ENCODE measurements at regions not wholly inside any gene's neighbourhood (a gene's known extent, or its start where the extent isn't known, plus 50 kb on each side); places are given as distances from the start of the nearest gene placed in this dataset.
"Not testable (repeated sequence)": the region's sequence is repeated elsewhere in the genome, so short reads cannot be mapped to it uniquely, and the experiment has no call there.

DNA sequence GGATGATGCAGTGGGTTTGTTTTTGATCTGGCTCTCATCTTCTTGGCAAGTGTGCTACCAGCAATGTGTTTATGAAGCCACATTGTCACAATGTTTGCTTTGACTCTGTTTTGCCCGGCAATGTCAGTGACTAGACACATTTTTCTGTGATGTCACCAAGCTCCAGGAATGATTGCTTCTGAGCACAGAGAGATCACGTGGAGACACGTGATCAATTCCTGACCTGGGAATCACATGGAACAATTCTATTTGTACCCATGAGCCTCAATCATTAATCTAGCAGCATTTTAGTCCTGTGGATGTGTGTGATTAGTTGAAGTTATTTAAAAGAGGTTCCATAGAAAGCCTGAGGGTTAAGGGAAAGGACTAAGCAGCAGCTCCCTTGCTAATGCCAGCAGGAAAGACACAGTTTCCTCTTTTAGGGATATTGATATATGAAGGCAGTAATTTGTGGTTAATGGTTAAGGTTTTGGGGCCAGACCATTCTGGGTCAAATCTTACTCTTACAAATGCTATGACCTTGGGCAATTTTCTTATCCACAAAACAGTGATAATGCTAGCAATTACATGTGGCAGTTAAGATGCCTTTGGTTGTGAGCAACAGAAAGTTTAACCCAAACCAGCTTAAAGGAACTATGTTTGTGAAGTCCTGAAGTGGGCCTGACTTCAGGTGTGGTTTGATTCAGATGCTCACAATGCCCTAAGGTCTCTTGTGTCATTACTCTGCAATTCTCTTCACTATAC, 59.0 kb downstream of the FASLG start:
- peak; percentile 19 for DNase-seq (ENCODE audit: low read depth)

DNA sequence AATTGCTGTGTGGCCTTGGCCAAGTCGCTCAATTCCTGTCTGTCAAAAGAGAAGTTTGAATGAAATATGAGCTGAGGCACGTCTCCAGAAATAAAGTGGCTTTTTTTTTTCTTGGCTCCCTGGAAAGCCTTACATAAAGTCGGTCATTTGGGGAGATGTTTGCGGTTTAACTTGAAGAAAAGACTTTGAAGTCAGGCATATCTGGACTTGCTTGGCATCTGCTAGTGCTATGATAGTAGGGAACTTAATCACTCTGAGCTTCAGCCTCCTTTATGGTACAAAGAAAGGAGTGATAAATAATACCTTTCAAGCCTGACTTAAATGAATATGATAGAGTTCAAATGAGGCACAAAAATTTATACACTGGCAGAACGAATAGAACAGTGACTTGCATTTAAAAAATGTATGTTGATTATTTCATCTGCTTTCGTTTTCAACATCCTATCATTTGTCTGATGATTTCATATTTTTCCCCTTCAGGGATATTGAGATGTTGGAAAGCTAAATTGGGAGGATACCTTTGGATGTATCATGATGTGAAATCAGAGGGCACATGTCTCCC, 60.2 kb downstream of the FASLG start:
- peak; percentile 64 for DNase-seq (ENCODE audit: low read depth)

DNA sequence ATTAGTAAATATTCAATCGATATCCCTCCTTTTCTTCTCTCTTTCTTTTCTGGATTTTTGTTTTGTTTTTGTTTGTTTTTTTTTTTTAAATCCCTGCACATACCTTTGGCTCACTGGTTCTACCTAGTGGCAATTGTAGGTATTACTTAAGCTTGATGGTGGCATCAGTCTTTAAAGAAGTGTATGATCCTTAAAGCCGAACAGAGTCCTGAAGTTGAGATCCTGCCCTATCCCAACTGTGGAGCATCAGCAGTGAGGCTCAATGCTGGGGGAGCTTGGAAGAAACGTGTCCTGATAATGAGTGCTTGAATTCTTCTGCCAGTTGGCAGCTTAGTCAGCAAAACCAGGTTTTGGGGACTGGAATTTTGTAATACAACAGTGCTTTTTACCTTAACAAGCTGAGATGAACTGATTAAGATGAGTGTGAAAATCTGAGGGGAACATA, 60.8 kb downstream of the FASLG start:
- peak; percentile 46 for DNase-seq (ENCODE audit: low read depth)

DNA sequence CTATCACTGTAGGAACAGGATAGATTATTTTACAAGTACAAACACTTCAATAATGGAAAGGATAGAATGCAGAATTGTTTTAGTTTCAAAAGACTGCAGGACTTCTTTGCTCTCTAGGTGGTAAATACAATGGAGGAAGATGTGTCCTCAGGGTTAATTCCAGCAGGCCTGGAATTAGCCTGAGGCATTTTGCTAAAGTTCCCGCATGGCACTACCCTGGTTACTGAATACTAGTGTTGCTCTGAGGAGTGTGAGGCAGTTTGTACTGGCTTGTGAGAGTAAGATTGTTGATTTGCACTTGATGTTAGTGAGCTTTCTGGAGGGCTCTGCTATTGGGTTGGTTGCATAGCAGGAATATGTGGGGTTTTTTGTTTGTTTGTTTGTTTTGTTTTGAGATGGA, 61.4 kb downstream of the FASLG start:
- DNase-seq (ENCODE audit: low read depth), result no peak

DNA sequence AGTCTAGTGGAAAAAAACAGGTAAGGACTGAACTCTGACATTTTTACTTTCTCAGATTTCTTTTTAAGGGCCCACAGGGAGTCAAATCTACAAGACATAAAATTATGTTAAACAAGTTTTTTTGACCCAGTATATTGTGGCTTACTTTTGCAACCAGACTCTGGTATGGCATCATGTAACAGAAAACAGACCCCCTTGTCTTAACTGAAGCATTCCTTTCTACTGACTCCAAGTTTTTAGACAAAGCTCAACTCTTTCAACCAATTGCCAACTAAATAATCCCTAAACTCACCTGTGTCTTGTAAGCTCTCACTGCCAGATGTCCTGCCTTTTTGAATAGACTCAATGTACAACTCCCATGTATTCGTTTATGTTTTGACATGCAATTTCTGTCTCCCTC, 64.3 kb downstream of the FASLG start:
- DNase-seq (ENCODE audit: low read depth), result no peak

DNA sequence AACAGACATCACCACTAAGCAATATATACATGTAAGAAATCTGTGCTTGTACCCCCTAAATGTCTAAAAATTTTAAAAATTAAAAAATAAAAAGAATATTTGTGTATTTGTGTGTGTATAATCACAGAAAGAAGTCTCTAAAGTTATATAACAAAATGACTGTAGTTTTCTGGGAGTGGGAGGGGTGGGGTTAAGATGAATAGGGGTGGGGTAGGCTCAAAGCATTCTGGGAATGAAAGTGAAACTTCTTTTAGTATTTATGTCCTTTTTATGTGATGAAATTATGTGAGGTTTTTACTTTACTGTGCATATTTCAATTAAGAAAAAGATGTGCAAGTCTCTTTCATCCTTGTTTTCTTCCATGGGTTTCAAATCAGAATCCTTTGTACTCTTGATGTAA, 65.3 kb downstream of the FASLG start:
- DNase-seq (ENCODE audit: low read depth), result no peak

DNA sequence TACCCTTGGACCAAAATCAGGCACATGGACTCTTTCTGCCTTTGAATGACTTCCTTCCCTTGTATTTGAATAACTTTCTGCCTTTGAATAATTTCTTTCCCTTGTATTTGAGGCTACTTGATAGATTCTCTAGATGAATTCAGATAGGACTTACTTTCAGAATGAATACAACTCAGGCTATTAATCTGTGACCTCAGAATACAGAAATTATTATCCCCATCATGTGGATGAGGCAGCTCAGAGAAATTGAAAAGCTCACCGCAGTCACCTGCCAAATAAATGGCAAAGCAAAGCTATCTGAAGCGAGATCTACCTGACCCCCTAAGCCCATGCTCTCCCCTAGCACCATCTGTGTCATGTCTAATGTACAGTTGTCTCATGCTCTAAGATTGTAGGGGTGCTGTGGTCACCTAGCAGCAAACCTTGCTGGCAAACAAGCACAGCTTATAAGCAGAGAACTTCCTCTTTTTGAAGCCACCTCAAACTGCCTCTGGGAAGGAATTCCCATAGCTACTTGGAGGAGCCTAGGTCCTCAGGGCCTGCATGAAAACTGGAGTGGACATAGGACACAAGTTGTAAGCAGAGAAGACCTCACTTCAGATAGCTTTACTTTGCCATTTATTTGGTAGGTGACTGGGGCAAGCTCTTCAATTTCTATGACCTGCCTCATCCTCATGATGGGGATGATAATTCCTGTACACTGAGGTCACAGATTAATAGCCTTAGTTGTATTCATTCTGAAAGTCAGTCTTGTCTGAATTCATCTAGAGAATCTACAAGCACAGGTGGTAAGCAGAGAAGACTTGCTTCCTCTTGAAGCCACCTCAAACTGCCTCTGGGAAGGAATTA, 66.1 kb downstream of the FASLG start:
- no peak for DNase-seq (ENCODE audit: low read depth)

DNA sequence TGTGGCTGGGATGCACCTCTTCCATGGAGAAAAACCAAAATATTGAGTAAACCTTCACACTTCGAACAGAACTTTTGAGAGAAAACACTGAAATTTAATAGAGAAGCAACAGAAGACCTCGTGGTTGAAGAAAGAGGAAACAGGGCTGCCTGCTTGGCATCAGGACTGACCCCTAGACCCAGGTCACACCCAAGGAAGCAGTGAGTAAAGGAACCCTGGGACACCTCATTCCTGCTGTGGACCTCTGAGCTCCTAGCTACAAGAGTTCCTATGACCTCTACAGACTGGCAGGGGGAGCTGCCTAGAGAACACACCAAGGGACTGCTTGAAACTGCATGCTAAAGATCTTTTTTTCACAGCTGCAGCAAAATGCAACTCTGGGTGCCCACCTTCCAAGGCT, 67.8 kb downstream of the FASLG start:
- DNase-seq (ENCODE audit: low read depth), result no peak

DNA sequence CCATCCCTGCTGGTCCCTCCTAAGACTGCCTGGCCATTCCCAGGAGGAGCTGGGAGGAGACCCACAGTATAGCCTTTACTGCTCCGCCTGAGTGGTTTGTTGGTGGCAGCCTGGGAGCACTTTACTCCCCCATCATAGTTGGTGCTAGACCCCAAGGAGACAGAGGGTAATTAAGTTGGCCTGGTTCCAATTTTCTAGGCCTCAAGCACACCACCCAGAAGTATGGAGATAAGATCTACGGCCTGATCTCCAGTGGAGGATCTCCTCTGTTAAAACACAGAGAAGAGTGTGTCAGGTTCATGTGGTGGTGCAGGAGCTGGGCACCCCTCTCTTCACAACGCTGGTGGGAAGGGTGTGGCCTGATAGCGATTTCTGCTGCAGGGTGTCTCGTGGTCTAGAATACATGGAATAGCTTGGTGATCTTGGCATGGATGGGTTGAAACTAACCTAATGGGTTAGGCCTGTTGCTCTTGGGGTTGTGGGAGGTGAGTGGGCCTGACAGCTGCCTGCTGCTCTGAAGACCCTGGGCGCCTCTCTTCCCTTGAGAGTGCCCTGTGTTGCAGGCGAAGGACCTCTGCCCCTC, 68.5 kb downstream of the FASLG start:
- no peak for DNase-seq (ENCODE audit: low read depth)

DNA sequence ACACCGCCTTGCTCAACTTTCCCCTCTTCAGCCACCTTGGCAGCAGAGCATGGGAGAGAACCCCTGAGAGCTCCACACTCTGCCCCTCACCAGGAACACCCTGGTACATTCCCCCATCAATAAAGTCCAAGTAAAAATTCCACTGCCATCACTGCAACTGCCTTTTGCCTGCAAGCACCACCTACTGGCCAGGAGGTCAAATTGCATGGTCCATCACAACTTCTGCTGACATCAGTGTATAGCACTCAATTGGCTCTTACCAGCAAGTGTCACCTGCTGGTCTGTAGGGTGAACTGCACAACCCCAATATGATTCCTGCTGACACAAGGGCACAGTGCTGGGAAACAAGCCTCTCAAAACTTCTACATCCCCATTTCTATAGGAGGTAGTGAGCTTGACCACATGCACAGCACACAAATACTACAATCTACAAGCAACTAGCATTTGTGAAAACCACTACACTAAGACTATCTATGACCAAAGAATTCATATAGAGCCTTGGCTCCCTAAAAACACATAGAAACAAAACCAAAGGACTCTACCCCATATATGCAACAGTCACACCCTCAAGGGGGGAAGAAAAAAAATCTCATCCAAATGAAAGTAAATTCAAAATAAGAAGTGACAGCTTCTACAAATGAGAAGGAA, 69.2 kb downstream of the FASLG start:
- DNase-seq (ENCODE audit: low read depth), result peak; percentile 55

DNA sequence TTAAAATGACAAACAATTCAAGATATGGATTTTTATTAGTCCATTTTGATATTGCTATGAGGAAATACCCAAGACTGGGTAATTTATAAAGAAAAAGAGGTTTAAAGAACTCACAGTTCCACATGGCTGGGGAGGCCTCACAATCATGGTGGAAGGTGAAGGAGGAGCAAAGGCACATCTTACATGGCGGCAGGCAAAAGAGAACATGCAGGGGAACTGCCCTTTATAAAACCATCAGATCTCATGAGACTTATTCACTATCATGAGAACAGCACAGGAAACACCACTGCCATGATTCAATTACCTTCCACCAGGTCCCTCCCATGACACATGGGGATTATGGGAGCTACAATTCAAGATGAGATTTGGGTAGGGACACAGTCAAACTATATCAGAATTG, 69.8 kb downstream of the FASLG start:
- DNase-seq (ENCODE audit: low read depth), result not testable (repeated sequence)

DNA sequence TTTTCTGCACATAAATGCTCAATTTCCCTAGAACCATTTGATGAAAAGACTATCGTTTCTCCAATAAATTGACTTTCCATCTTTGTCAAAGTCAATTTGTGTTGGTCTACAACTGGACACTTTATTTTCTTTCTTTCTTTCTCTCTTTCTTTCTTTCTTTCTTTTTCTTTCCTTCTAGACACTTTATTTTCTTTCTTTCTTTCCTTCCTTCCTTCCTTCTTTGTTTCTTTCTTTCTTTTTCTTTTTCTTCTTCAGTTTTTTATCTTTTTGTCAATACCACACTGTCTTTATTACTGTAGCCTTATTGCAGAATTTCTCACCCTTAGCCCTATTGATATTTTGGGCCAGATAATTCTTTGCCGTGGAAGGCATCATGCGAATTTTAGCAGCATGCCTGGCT, 73.5 kb downstream of the FASLG start:
- no peak for DNase-seq (ENCODE audit: low read depth)

DNA sequence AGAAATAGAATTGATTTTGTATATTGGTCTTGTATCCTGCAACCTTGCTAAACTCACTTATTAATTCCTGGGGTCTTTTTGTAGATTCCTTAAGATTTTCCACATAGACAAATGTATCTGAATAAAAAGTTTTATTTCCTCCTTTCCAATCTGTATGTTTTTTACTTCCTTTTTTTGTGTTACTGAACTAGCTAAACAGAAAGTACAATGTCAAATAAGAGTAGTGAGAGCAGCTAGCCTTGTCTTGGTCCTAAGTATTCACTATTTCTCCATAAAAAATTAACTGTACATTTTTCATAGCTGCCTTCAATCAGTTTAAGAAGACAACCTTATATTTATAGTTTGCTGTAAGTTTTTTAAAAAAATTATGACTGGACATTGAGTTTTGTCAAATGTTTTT, 74.9 kb downstream of the FASLG start:
- no peak for DNase-seq (ENCODE audit: low read depth)

DNA sequence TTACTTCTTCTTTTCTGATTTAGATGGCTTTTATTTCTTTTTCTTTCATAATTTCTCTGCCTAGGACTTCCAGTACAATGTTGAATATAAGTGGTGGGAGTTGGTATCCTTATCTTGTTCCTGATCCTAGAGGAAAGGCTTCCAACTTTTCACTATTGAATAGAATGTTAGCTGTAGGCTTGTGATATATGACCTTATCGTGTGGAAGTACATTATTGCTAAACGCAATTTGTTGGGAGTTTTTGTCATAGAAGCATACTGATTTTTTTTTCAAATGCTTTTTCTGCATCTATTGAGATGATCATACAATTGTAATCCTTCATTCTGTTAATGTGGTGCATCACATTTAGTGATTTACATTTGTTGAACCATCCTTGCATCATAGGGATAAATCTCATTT, 79.5 kb downstream of the FASLG start:
- no peak for DNase-seq (ENCODE audit: low read depth)

DNA sequence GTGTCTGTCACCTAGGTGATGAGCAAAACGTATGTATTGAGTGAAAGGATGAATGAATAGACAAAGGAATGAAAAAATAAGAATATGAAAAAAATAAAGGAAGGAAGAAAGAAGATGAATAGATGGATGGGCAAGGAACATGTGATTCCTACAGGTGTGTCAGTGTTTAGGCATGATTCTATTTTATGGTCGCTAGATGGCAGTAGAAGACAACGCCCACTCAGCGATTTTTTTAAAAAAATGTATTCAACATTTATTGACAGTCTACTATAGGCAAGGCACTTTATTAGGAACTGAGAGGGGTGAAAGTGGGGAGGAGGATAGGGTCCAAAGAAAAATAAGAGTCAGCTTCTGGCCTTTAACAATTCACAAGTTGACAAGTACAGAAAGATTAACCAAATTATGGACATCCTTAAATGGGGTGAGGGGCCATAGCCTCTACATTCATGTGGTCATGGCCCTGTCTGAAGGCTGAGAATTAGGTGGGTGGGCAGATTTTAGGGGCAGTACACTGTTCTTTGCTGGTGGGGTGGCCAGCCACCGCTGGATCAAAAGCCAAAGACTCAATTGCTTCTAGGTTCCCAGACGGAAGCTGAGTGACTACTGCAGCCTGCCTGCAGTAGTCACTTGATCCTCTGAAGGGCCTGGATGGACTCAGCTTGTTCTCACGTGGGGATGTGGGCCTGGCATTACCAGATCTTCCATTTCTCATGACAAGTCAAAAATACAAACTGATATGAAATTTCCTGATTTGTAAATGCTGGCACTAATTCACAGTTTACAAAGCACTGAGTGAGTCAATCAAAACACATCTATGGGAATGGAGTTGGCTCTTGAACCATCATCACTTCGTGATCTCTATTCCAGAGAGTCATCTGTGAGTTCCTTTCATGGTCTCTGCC, 83.9 kb downstream of the FASLG start:
- DNase-seq (ENCODE audit: low read depth), result peak; percentile 47

DNA sequence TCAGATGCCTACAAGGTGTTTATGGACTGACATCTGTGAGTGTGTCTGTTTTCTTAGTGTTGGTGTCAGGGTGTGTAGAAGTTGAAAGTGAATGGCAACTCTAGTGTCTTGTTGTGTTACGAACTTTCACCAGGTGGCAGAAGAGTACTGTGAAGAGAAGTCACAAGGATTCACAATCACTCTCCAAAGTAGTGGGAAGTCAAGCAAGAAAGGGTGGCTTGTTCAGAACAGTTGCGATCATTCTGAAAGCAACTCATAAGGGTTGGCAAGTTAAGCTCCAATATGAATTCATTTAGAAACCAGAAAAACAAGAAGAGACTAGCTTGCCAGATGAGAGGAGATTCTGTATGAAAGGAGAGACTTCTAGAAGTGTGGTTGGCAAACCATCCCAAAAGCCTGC, 86.1 kb downstream of the FASLG start:
- peak; percentile 78 for DNase-seq (ENCODE audit: low read depth)

DNA sequence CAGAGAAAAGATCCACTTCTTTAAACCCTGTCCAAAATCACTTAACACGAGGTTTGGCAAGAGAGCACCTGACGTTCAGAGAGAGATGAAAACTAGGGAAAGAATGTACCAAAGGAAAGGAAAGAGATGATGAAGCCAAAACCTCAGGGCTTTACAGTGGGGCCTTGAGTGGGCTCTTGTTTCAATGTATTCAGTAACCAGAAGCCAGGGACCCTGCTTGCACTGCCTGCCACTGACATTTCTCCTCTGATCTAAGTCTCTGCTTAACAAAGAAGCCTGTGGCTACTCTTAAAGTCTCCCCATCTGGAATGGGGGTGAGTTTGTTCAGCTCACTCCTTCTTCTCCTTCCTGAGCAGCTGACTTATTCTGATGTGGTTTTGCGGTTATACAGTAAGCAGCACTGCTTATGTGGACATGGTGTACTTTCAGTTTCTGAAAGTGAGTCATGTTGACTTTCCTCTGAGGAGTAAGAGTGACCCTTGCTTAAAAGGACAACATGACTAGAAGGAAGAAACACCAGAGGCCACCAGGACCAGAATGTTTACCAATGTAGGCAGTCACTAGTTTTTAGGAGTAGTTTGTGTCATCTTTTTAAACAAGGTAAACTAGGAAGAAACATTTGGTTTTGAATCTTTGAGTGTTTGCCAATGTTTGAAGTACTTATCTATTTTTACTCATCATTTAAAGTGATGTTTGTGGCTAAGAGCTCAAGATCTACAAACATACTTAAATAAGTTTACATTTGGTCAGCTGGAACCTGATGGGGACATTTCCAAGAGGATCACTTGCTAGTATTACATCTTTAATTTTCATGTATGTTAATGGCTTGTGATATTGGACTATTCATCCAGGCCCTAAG, 87.4 kb downstream of the FASLG start:
- peak; percentile 99 for DNase-seq (ENCODE audit: low read depth)

DNA sequence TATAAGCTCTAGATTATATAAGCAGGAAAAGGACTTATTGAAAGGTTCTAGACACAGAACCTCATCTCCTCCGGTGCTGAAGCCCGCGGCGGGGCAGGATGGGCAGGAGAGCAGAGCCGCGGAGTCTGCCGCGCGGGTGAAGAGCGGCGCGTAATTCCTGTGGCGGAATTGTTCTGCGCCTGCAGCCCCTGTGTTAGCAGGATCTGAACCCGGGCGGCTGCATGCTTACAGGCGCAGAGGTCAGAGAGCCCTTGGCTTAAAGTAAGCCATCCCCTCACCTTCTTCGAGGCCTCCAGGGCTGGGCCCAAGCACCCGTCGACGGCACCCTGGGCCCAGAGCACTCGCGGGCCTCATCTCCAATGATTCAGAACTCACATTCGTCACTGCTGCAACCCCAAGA, 89.3 kb downstream of the FASLG start:
- DNase-seq (ENCODE audit: low read depth), result no peak

DNA sequence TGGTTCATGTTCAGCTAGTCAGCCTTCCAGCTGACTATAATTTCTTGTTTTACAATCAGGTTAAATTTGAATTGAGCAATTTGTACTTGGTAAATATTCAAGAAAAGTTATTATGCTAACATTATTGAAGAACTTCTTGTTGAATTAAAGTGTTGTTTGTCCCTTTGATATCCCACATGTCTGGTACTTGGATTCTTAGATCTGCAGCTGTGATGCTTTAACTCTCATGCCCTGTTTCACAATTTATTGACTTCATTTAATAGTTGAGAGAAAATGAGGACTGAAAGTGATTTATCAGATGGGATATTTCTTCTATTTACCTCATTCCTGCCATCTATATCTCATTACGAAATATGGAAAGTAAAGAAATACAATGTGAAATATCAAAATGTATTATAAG, 92.8 kb downstream of the FASLG start:
- DNase-seq (ENCODE audit: low read depth), result no peak

DNA sequence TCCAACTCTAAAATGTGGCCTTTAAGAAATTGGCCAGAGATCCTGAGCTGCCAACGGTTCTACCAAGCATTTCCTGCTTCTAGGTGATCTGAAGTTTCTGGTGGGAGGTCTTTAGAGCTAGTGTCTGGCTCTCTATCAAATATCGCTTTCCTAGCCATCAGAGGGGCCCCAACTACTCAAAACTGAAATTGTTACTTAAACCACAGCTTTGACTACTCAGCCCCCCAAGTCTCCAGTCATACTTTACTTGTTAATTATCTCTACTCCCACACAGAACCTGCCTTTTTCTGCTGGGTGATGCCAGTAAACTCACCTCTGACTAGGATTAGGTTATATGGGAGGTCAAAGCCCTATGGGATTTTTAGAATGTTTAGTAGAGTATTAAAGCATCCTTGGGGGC, 95.1 kb downstream of the FASLG start:
- no peak for DNase-seq (ENCODE audit: low read depth)

Measured in RPMI7951 (cell line).